DND-41 (cell line): ENCODE measurements at regions not wholly inside any gene's neighbourhood (a gene's known extent, or its start where the extent isn't known, plus 50 kb on each side); places are given as distances from the start of the nearest gene placed in this dataset.

Experiments
- EZH2 ChIP-seq: IDR thresholded peaks from 3 replicates; pipeline ENCODE4 v1.6.1; 2012; ENCODE audit warnings: borderline replicate concordance, low read depth, mild to moderate bottlenecking, moderate library complexity, low read length, inconsistent platforms; ENCODE audit not compliant: severe bottlenecking
- TF ChIP-seq, protein P1 (sequence below): IDR thresholded peaks from 2 replicates; pipeline ENCODE4 v1.5.1; 2012; ENCODE audit warnings: borderline replicate concordance, low read length, moderate library complexity, mild to moderate bottlenecking; ENCODE audit not compliant: poor library complexity, severe bottlenecking; ENCODE audit errors: extremely low read depth

GRCh38 chr20:11591965-11592364 is 325.7 kb upstream of the BTBD3 start:
- TF ChIP-seq, protein P1, sequence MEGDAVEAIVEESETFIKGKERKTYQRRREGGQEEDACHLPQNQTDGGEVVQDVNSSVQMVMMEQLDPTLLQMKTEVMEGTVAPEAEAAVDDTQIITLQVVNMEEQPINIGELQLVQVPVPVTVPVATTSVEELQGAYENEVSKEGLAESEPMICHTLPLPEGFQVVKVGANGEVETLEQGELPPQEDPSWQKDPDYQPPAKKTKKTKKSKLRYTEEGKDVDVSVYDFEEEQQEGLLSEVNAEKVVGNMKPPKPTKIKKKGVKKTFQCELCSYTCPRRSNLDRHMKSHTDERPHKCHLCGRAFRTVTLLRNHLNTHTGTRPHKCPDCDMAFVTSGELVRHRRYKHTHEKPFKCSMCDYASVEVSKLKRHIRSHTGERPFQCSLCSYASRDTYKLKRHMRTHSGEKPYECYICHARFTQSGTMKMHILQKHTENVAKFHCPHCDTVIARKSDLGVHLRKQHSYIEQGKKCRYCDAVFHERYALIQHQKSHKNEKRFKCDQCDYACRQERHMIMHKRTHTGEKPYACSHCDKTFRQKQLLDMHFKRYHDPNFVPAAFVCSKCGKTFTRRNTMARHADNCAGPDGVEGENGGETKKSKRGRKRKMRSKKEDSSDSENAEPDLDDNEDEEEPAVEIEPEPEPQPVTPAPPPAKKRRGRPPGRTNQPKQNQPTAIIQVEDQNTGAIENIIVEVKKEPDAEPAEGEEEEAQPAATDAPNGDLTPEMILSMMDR = no peak
- TF ChIP-seq EZH2 = no peak
